Uterus (tissue), 2 donors: ENCODE measurements at regions not wholly inside any gene's neighbourhood (a gene's known extent, or its start where the extent isn't known, plus 50 kb on each side); places are given as distances from the start of the nearest gene placed in this dataset.

ENCODE experiments used
- POLR2A ChIP-seq, 2 donors: fragments of 450-650 bp; IDR thresholded peaks; one replicate each; pipeline ENCODE4 v1.6.1; 2016; ENCODE audit warnings: antibody characterized with exemption in 2 of 2, mild to moderate bottlenecking in 1 of 2, moderate library complexity in 1 of 2
- TF ChIP-seq, protein P1 (sequence below), 4 experiments: fragments of 200-600 bp in 2 of 4; fragments of 450-650 bp in 2 of 4; sonication (generic) in 2 of 4; IDR thresholded peaks; one replicate each; pipeline ENCODE4 v1.5.1; 2016 to 2019; ENCODE audit warnings: antibody characterized with exemption in 4 of 4, mild to moderate bottlenecking in 2 of 4, moderate library complexity in 1 of 4

DNA sequence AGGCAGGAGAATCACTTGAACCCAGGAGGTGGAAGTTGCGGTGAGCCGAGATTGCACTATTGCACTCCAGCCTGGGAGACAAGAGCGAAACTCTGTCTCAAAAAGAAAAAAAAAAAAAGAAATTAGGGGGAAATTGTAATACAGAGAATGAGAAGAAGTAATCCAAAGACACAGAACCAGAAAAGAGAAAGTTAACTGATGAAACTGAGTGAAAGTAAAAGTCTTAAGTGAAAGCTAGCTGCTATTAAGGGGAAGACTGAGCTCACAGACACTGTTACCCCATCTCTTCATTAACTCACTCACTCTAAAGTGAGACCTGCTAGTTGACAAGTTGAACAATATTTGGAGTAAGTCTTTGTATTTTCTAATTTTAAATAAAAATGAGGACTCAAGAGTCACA, 763.0 kb upstream of the PCDH10 start:
- no peak for TF ChIP-seq POLR2A (IDR thresholded peaks at IDR 0.05)
- TF ChIP-seq, protein P1, sequence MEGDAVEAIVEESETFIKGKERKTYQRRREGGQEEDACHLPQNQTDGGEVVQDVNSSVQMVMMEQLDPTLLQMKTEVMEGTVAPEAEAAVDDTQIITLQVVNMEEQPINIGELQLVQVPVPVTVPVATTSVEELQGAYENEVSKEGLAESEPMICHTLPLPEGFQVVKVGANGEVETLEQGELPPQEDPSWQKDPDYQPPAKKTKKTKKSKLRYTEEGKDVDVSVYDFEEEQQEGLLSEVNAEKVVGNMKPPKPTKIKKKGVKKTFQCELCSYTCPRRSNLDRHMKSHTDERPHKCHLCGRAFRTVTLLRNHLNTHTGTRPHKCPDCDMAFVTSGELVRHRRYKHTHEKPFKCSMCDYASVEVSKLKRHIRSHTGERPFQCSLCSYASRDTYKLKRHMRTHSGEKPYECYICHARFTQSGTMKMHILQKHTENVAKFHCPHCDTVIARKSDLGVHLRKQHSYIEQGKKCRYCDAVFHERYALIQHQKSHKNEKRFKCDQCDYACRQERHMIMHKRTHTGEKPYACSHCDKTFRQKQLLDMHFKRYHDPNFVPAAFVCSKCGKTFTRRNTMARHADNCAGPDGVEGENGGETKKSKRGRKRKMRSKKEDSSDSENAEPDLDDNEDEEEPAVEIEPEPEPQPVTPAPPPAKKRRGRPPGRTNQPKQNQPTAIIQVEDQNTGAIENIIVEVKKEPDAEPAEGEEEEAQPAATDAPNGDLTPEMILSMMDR (IDR thresholded peaks at IDR 0.05) = no peak
